ENCODE measurements at regions not wholly inside any gene's neighbourhood (a gene's known extent, or its start where the extent isn't known, plus 50 kb on each side); places are given as distances from the start of the nearest gene placed in this dataset.

DNA sequence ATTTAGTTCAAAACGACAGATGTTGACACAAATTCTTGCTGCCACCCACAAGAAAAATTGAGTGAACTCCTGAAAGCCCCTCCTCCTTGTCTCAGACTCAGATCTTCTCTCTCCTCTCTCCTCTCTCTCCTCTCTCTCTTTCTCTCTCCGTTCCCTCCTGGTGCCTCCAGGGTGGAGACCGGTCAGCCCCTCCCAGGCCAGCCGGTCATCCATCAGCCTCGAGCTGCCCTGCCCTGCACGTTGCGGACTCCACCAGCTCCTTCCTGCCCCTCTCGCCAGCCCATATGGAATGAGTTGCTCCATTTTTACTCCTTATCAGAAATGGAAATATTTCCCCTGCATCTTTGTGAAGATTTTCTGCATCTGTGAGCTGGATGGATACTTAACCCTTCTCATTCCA, 103.8 kb downstream of the TBX5 start (continued):
- TF ChIP-seq, protein P1, sequence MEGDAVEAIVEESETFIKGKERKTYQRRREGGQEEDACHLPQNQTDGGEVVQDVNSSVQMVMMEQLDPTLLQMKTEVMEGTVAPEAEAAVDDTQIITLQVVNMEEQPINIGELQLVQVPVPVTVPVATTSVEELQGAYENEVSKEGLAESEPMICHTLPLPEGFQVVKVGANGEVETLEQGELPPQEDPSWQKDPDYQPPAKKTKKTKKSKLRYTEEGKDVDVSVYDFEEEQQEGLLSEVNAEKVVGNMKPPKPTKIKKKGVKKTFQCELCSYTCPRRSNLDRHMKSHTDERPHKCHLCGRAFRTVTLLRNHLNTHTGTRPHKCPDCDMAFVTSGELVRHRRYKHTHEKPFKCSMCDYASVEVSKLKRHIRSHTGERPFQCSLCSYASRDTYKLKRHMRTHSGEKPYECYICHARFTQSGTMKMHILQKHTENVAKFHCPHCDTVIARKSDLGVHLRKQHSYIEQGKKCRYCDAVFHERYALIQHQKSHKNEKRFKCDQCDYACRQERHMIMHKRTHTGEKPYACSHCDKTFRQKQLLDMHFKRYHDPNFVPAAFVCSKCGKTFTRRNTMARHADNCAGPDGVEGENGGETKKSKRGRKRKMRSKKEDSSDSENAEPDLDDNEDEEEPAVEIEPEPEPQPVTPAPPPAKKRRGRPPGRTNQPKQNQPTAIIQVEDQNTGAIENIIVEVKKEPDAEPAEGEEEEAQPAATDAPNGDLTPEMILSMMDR (IDR thresholded peaks at IDR 0.05 in 2 of 3, conservative IDR thresholded peaks at IDR 0.05 in 1 of 3; ENCODE audit: borderline replicate concordance in 1 of 3, insufficient read depth in 1 of 3, low read depth in 2 of 3, low read length in 2 of 3) = no peak
- no peak for TF ChIP-seq EZH2phosphoT487 (IDR thresholded peaks at IDR 0.05; ENCODE audit: borderline replicate concordance)

DNA sequence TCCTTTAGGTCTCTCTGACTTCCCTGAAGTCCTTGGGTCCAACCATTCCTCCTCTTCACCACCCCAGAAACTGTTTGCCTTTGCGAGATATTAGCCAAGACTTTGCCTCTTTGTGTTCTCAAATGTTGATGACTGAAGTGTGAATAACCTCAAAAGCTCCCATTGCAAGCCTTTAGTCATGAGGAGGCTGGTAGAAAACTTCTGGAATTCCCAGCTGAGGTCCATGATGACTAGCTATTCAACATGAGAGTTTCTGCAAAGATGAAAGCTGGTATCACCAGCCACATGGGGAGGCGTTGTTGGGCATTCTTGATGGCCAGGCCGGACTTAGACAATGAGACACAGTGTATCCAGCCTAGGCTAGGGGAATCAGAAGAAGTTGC, 111.7 kb downstream of the TBX5 start:
- H3K27me3 ChIP-seq (ENCODE audit: insufficient read depth, low read length) = peaks cover 37% of the 10 kb centered on the region
- no peaks in the 10 kb centered on the region for H3K9me2 ChIP-seq (ENCODE audit: insufficient read depth)
- no peaks in the 10 kb centered on the region for H4K20me1 ChIP-seq (ENCODE audit: insufficient read depth)
- no TSS peak for BruUV-seq (replicated peaks)
- no peak overlapping the region for H3K4me3 ChIP-seq (replicated peaks in 1 of 2; ENCODE audit: low read depth in 1 of 2, low read length in 2 of 2)
- no peaks in the 10 kb centered on the region for H3K9me3 ChIP-seq (ENCODE audit: control insufficient read depth in 1 of 2, insufficient read depth in 1 of 2, low read depth in 1 of 2, low read length in 2 of 2)
- H3K36me3 ChIP-seq (ENCODE audit: control insufficient read depth in 1 of 2, insufficient read depth in 2 of 2, low read length in 2 of 2) = no peaks in the 10 kb centered on the region
- intact Hi-C loops (cut with micrococcal nuclease) = no loop called here
- H2AFZ ChIP-seq (ENCODE audit: low read depth, low read length, poor library complexity, severe bottlenecking) = no peak overlapping the region
- ATAC-seq (no peak), DNase-seq (ENCODE audit: low read depth, low spot score) (no peak)
- H3K4me2 ChIP-seq (ENCODE audit: low read length) = no peak overlapping the region
- POLR2A ChIA-PET = no interaction called here
- no peak overlapping the region for H3K27ac ChIP-seq (ENCODE audit: low read depth, low read length)
- no peaks in the 10 kb centered on the region for H3K79me2 ChIP-seq (ENCODE audit: insufficient read depth, low read length)
- H3K4me1 ChIP-seq (ENCODE audit: control insufficient read depth in 1 of 2, insufficient read depth in 2 of 2, low read length in 2 of 2) = no peaks in the 10 kb centered on the region
- H3K9ac ChIP-seq (ENCODE audit: low read length) = no peak overlapping the region
- RAD21 ChIA-PET (ENCODE audit: low non-redundant PET in 1 of 2, low total read pairs in 2 of 2, uncharacterized antibody in 2 of 2, unreplicated experiment in 2 of 2) = no interaction called here
- TF ChIP-seq, protein P1 (IDR thresholded peaks at IDR 0.05 in 2 of 3, conservative IDR thresholded peaks at IDR 0.05 in 1 of 3; ENCODE audit: borderline replicate concordance in 1 of 3, insufficient read depth in 1 of 3, low read depth in 2 of 3, low read length in 2 of 3) = no peak
- CTCF ChIA-PET = no interaction called here
